Astrocyte (in vitro differentiated cells and primary cell): ENCODE measurements at regions not wholly inside any gene's neighbourhood (a gene's known extent, or its start where the extent isn't known, plus 50 kb on each side); places are given as distances from the start of the nearest gene placed in this dataset.

ENCODE experiments used
- DNase-seq: peaks from one replicate; pipeline ENCODE4 v3.0.0-alpha.2; 2010; ENCODE audit warnings: low read depth
- FAIRE-seq: peaks from 2 replicates; lab custom pipeline; 2011; peaks lifted over from hg19 to GRCh38; lab: Jason Lieb, UNC
- H2AFZ ChIP-seq: 2 replicates; pipeline ENCODE4 v1.6.0; 2012; ENCODE audit warnings: low read depth, low read length, inconsistent platforms
- H3K27ac ChIP-seq: 2 replicates; pipeline ENCODE4 v1.5.1; 2011; ENCODE audit warnings: low read depth, low read length, inconsistent platforms
- H3K27me3 ChIP-seq: 2 replicates; pipeline ENCODE4 v1.6.0; 2011; ENCODE audit warnings: low read length, inconsistent platforms; ENCODE audit not compliant: insufficient read depth
- H3K36me3 ChIP-seq: 2 replicates; pipeline ENCODE4 v1.5.1; 2011; ENCODE audit warnings: low read length, inconsistent platforms; ENCODE audit not compliant: insufficient read depth
- H3K4me1 ChIP-seq: 2 replicates; pipeline ENCODE4 v1.5.1; 2011; ENCODE audit warnings: low read length, inconsistent platforms; ENCODE audit not compliant: insufficient read depth
- H3K4me2 ChIP-seq: 2 replicates; pipeline ENCODE4 v1.6.0; 2012; ENCODE audit warnings: low read length, inconsistent platforms
- H3K4me3 ChIP-seq: 2 replicates; pipeline ENCODE4 v1.5.1; 2011; ENCODE audit warnings: low read depth, mild to moderate bottlenecking, low read length, inconsistent platforms; ENCODE audit not compliant: insufficient read depth
- H3K79me2 ChIP-seq: 2 replicates; pipeline ENCODE4 v1.6.0; 2012; ENCODE audit warnings: mild to moderate bottlenecking, low read length, inconsistent platforms; ENCODE audit not compliant: insufficient read depth
- H3K9ac ChIP-seq: 2 replicates; pipeline ENCODE4 v1.6.0; 2012; ENCODE audit warnings: mild to moderate bottlenecking, low read length, inconsistent platforms
- H3K9me3 ChIP-seq: 2 replicates; pipeline ENCODE4 v1.5.1; 2012; ENCODE audit warnings: low read depth, mild to moderate bottlenecking, low read length, inconsistent platforms; ENCODE audit not compliant: insufficient read depth
- H4K20me1 ChIP-seq: 2 replicates; pipeline ENCODE4 v1.6.0; 2012; ENCODE audit warnings: low read length, inconsistent platforms; ENCODE audit not compliant: insufficient read depth
- H3K27ac Mint-ChIP-seq: one replicate; pipeline ENCODE4 v1.8.0; 2021; ENCODE audit warnings: mild to moderate bottlenecking, mixed read lengths; ENCODE audit not compliant: unreplicated experiment
- H3K27me3 Mint-ChIP-seq: one replicate; pipeline ENCODE4 v1.8.0; 2021; ENCODE audit warnings: low read depth, mixed read lengths; ENCODE audit not compliant: unreplicated experiment
- H3K36me3 Mint-ChIP-seq: one replicate; pipeline ENCODE4 v1.8.0; 2021; ENCODE audit warnings: low read depth, mixed read lengths; ENCODE audit not compliant: unreplicated experiment
- H3K4me1 Mint-ChIP-seq: one replicate; pipeline ENCODE4 v1.8.0; 2021; ENCODE audit warnings: low read depth, mixed read lengths; ENCODE audit not compliant: unreplicated experiment
- H3K4me3 Mint-ChIP-seq: one replicate; pipeline ENCODE4 v1.8.0; 2021; ENCODE audit warnings: mild to moderate bottlenecking, moderate library complexity, mixed read lengths; ENCODE audit not compliant: unreplicated experiment
- H3K9me3 Mint-ChIP-seq: one replicate; pipeline ENCODE4 v1.8.0; 2021; ENCODE audit warnings: mild to moderate bottlenecking, mixed read lengths; ENCODE audit not compliant: unreplicated experiment
- CTCF ChIP-seq: IDR thresholded peaks from 2 replicates; pipeline ENCODE4 v1.5.1; 2011; ENCODE audit warnings: low read depth, mild to moderate bottlenecking, inconsistent platforms, low read length, moderate library complexity; ENCODE audit not compliant: insufficient read depth
- EZH2 ChIP-seq: IDR thresholded peaks from 2 replicates; pipeline ENCODE4 v1.6.1; 2012; ENCODE audit warnings: mild to moderate bottlenecking, low read length, inconsistent platforms; ENCODE audit not compliant: insufficient read depth

GRCh38 chr10:131750171-131750895 is 150.5 kb upstream of the PPP2R2D start:
- Histone ChIP-seq H3K4me1 (no peaks in the 10 kb centered on the region), H3K27ac (no peak overlapping the region), H2AFZ (no peak overlapping the region), H3K9me3 (peaks cover 3% of the 10 kb centered on the region), H3K4me3 (no peak overlapping the region), H3K79me2 (no peaks in the 10 kb centered on the region), H3K36me3 (no peaks in the 10 kb centered on the region), H3K4me2 (no peak overlapping the region), H3K27me3 (no peaks in the 10 kb centered on the region), H3K9ac (no peak overlapping the region), H4K20me1 (no peaks in the 10 kb centered on the region)
- peaks cover 18% of the 10 kb centered on the region for H3K4me1 Mint-ChIP-seq
- DNase-seq = no peak
- FAIRE-seq = no peak
- no peak overlapping the region for H3K4me3 Mint-ChIP-seq
- no peaks in the 10 kb centered on the region for H3K36me3 Mint-ChIP-seq
- TF ChIP-seq CTCF (no peak), EZH2 (no peak)
- peaks cover 14% of the 10 kb centered on the region for H3K27me3 Mint-ChIP-seq
- no peaks in the 10 kb centered on the region for H3K9me3 Mint-ChIP-seq
- no peak overlapping the region for H3K27ac Mint-ChIP-seq

GRCh38 chr10:131750973-131751826 is 149.6 kb upstream of the PPP2R2D start:
- no peaks in the 10 kb centered on the region for H3K27me3 ChIP-seq
- no peaks in the 10 kb centered on the region for H3K36me3 Mint-ChIP-seq
- no peaks in the 10 kb centered on the region for H3K79me2 ChIP-seq
- no peaks in the 10 kb centered on the region for H3K9me3 Mint-ChIP-seq
- H3K27me3 Mint-ChIP-seq = peaks cover 9% of the 10 kb centered on the region
- no peak overlapping the region for H3K4me3 Mint-ChIP-seq
- H3K9me3 ChIP-seq = peaks cover 3% of the 10 kb centered on the region
- DNase-seq (no peak), FAIRE-seq (no peak)
- TF ChIP-seq EZH2 = no peak
- no peak for TF ChIP-seq CTCF
- no peaks in the 10 kb centered on the region for H4K20me1 ChIP-seq
- H3K27ac ChIP-seq = no peak overlapping the region
- no peak overlapping the region for H3K4me2 ChIP-seq
- H3K27ac Mint-ChIP-seq = peak overlapping the region; percentile 9
- H3K9ac ChIP-seq = no peak overlapping the region
- no peak overlapping the region for H3K4me3 ChIP-seq
- H3K4me1 Mint-ChIP-seq = peaks cover 19% of the 10 kb centered on the region
- H3K4me1 ChIP-seq = no peaks in the 10 kb centered on the region
- no peaks in the 10 kb centered on the region for H3K36me3 ChIP-seq
- no peak overlapping the region for H2AFZ ChIP-seq
